Chondrocyte (in vitro differentiated cells): ENCODE measurements at regions not wholly inside any gene's neighbourhood (a gene's known extent, or its start where the extent isn't known, plus 50 kb on each side); places are given as distances from the start of the nearest gene placed in this dataset.
"Not testable (repeated sequence)": the region's sequence is repeated elsewhere in the genome, so short reads cannot be mapped to it uniquely, and the experiment has no call there.

Source experiments
- DNase-seq: peaks from one replicate; pipeline ENCODE4 v3.0.0; 2021; ENCODE audit warnings: mixed read lengths, low spot score
- H3K27ac Mint-ChIP-seq: one replicate; pipeline ENCODE4 v1.8.0; 2021; ENCODE audit warnings: mild to moderate bottlenecking, moderate library complexity, mixed read lengths; ENCODE audit not compliant: unreplicated experiment
- H3K27me3 Mint-ChIP-seq: 2 replicates; pipeline ENCODE4 v1.8.0; 2021; ENCODE audit warnings: low read depth, mixed read lengths
- H3K36me3 Mint-ChIP-seq: 2 replicates; pipeline ENCODE4 v1.8.0; 2021; ENCODE audit warnings: low read depth, mixed read lengths
- H3K4me1 Mint-ChIP-seq: 2 replicates; pipeline ENCODE4 v1.8.0; 2021; ENCODE audit warnings: low read depth, mild to moderate bottlenecking, mixed read lengths
- H3K4me3 Mint-ChIP-seq: one replicate; pipeline ENCODE4 v1.8.0; 2021; ENCODE audit warnings: mild to moderate bottlenecking, moderate library complexity, mixed read lengths; ENCODE audit not compliant: unreplicated experiment
- H3K9me3 Mint-ChIP-seq: 2 replicates; pipeline ENCODE4 v1.8.0; 2021; ENCODE audit warnings: low read depth, mixed read lengths
- TF ChIP-seq, protein P1 (sequence below): fragments of 200-600 bp; sonication (generic); IDR thresholded peaks from 2 replicates; pipeline ENCODE4 v1.5.0; 2021; ENCODE audit warnings: antibody characterized with exemption, mild to moderate bottlenecking, moderate library complexity

GRCh38 chr12:33763331-33763730 is 259.0 kb upstream of the ALG10 start:
- peaks cover 26% of the 10 kb centered on the region for H3K9me3 Mint-ChIP-seq
- no peaks in the 10 kb centered on the region for H3K4me1 Mint-ChIP-seq
- H3K27ac Mint-ChIP-seq: no peak overlapping the region
- no peak for DNase-seq
- H3K36me3 Mint-ChIP-seq: no peaks in the 10 kb centered on the region
- TF ChIP-seq, protein P1, sequence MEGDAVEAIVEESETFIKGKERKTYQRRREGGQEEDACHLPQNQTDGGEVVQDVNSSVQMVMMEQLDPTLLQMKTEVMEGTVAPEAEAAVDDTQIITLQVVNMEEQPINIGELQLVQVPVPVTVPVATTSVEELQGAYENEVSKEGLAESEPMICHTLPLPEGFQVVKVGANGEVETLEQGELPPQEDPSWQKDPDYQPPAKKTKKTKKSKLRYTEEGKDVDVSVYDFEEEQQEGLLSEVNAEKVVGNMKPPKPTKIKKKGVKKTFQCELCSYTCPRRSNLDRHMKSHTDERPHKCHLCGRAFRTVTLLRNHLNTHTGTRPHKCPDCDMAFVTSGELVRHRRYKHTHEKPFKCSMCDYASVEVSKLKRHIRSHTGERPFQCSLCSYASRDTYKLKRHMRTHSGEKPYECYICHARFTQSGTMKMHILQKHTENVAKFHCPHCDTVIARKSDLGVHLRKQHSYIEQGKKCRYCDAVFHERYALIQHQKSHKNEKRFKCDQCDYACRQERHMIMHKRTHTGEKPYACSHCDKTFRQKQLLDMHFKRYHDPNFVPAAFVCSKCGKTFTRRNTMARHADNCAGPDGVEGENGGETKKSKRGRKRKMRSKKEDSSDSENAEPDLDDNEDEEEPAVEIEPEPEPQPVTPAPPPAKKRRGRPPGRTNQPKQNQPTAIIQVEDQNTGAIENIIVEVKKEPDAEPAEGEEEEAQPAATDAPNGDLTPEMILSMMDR: no peak
- no peak overlapping the region for H3K4me3 Mint-ChIP-seq
- H3K27me3 Mint-ChIP-seq: no peaks in the 10 kb centered on the region

DNA sequence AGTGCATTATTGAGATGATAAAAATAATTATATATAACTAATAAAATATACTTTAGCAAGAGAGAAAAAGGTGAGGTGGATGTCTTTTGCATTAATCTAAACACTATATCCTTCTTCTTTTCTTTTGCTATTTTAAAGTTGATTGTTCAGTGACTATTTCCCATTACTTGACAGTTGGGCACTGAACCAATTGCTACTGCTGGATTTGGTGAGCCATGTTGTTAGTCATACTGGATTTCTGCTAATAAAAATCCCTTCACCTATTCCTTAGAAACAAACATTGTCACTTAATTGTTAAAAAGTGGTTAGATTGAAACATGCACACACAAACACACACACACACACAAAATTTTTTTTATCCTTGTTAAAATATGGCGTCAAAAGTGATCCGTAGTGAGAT is 251.6 kb upstream of the ALG10 start:
- DNase-seq: no peak
- Mint-ChIP-seq H3K36me3 (no peaks in the 10 kb centered on the region), H3K27me3 (no peaks in the 10 kb centered on the region), H3K9me3 (peaks cover 47% of the 10 kb centered on the region), H3K4me1 (no peaks in the 10 kb centered on the region), H3K4me3 (no peak overlapping the region), H3K27ac (no peak overlapping the region)
- TF ChIP-seq, protein P1: no peak

GRCh38 chr12:33771889-33772288 is 250.4 kb upstream of the ALG10 start:
- TF ChIP-seq, protein P1: no peak
- peaks cover 47% of the 10 kb centered on the region for H3K9me3 Mint-ChIP-seq
- H3K27ac Mint-ChIP-seq: no peak overlapping the region
- H3K27me3 Mint-ChIP-seq: no peaks in the 10 kb centered on the region
- H3K4me1 Mint-ChIP-seq: no peaks in the 10 kb centered on the region
- H3K36me3 Mint-ChIP-seq: no peaks in the 10 kb centered on the region
- DNase-seq: no peak
- no peak overlapping the region for H3K4me3 Mint-ChIP-seq

GRCh38 chr12:33773091-33773490 is 249.2 kb upstream of the ALG10 start:
- H3K4me1 Mint-ChIP-seq, H3K4me3 Mint-ChIP-seq, H3K27ac Mint-ChIP-seq, H3K36me3 Mint-ChIP-seq, H3K27me3 Mint-ChIP-seq, DNase-seq: not testable (repeated sequence)
- peaks cover 50% of the 10 kb centered on the region for H3K9me3 Mint-ChIP-seq

DNA sequence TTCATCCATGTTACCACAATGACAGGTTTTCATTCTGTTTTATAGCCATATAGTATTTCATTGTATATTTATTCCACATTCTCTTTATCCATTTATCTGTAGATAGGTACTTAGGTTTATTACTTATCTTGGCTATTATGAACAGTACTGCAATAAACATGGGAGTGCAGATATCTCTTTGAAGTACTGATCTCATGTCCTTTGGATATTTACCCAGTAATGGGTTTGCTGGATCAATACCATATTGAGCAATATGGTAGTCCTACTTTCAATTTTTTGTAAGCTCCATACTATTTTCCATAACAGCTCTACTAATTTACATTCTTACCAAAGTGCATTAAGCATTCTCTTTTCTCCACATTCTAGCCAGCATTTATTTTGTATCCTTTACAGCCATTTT is 235.8 kb upstream of the ALG10 start:
- no peak for DNase-seq
- TF ChIP-seq, protein P1: no peak
- no peaks in the 10 kb centered on the region for H3K4me1 Mint-ChIP-seq
- no peak overlapping the region for H3K27ac Mint-ChIP-seq
- H3K9me3 Mint-ChIP-seq: peaks cover 13% of the 10 kb centered on the region
- H3K4me3 Mint-ChIP-seq: no peak overlapping the region
- H3K27me3 Mint-ChIP-seq: no peaks in the 10 kb centered on the region
- no peaks in the 10 kb centered on the region for H3K36me3 Mint-ChIP-seq

DNA sequence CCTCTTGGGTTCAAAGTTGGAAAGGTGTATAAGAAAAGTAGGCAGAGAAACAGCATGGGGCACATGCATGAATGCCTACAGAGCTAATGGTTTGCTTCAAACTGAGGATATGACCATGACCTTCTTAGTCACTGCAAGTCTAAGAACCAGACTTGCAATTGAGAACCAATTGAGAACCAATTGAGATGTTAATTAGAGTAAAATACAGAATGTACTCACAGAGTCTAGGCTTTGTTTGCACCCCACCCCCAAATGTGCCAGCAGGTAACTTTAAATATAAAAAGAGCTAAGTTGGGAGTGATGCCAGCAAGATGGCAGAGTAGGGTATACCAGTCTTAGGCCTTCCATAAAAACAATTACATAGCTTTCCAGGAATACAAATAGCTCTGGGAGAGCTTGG is 227.3 kb upstream of the ALG10 start:
- Mint-ChIP-seq H3K9me3 (peaks cover 45% of the 10 kb centered on the region), H3K36me3 (no peaks in the 10 kb centered on the region), H3K4me1 (no peaks in the 10 kb centered on the region), H3K27ac (no peak overlapping the region), H3K27me3 (no peaks in the 10 kb centered on the region), H3K4me3 (no peak overlapping the region)
- TF ChIP-seq, protein P1: no peak
- DNase-seq: no peak
